Activated T-cell treated with anti-CD3 and anti-CD28 coated beads, Interleukin-2, amount 50 U/mL, for 72 hours (primary cell): ENCODE measurements at regions not wholly inside any gene's neighbourhood (a gene's known extent, or its start where the extent isn't known, plus 50 kb on each side); places are given as distances from the start of the nearest gene placed in this dataset.
A peak's percentile ranks its signal among the peaks of the same experiment; 100 is the strongest.

Experiments used
- ATAC-seq, 2 donors: fragments of 150-1000 bp; cut with Tn5 transposase; replicated peaks in 1 of 2; 2 replicates each; pipeline ENCODE4 v1.10.0; 2021; ENCODE audit warnings: moderate library complexity in 2 of 2, mild to moderate bottlenecking in 1 of 2
- DNase-seq, 2 donors: peaks; one replicate each; pipeline ENCODE4 v3.0.0; 2021 to 2022; ENCODE audit warnings: mixed read lengths in 1 of 2
- H3K27ac Mint-ChIP-seq: one replicate; pipeline ENCODE4 v1.8.0; 2022; ENCODE audit warnings: mild to moderate bottlenecking, moderate library complexity, mixed read lengths
- H3K27me3 Mint-ChIP-seq: one replicate; pipeline ENCODE4 v1.8.0; 2022; ENCODE audit warnings: low read depth, mixed read lengths
- H3K36me3 Mint-ChIP-seq, 2 donors: one replicate each; pipeline ENCODE4 v1.8.0; 2022; ENCODE audit warnings: mixed read lengths in 2 of 2, mild to moderate bottlenecking in 1 of 2; ENCODE audit not compliant: insufficient read depth in 2 of 2
- H3K4me1 Mint-ChIP-seq: one replicate; pipeline ENCODE4 v1.8.0; 2022; ENCODE audit warnings: low read depth, mixed read lengths
- H3K4me3 Mint-ChIP-seq, 2 donors: one replicate each; pipeline ENCODE4 v1.8.0; 2022; ENCODE audit warnings: mild to moderate bottlenecking in 2 of 2, mixed read lengths in 2 of 2, moderate library complexity in 2 of 2
- H3K9me3 Mint-ChIP-seq, 2 donors: one replicate each; pipeline ENCODE4 v1.8.0; 2022; ENCODE audit warnings: mixed read lengths in 2 of 2

DNA sequence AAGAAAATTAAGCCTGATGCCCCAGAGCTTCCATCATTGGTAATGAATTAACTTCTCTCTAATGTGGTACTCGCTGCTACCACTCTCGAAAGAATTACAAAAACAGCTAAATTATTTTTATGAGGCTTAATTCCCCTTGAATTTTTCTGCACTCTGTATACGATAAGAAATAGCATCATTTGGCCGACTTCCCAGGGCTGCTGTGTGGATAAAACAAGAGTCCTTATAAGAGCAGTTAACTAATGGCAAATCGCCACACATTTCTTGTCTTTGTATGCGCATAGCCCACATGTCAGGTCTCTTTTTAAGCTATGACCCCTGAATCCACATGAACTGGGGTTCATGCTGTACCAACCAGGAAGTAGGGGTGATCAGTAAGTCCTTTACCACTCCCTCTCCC lies 668.4 kb downstream of the TMEM182 start:
- peaks cover 5 to 9% of the 10 kb centered on the region in 2 donors for H3K9me3 Mint-ChIP-seq
- no peak for ATAC-seq
- H3K4me1 Mint-ChIP-seq: no peaks in the 10 kb centered on the region
- H3K27ac Mint-ChIP-seq: no peak overlapping the region
- no peak for DNase-seq
- H3K27me3 Mint-ChIP-seq: no peaks in the 10 kb centered on the region
- H3K4me3 Mint-ChIP-seq: no peak overlapping the region
- peaks cover 0 to 1% of the 10 kb centered on the region in 2 donors for H3K36me3 Mint-ChIP-seq

DNA sequence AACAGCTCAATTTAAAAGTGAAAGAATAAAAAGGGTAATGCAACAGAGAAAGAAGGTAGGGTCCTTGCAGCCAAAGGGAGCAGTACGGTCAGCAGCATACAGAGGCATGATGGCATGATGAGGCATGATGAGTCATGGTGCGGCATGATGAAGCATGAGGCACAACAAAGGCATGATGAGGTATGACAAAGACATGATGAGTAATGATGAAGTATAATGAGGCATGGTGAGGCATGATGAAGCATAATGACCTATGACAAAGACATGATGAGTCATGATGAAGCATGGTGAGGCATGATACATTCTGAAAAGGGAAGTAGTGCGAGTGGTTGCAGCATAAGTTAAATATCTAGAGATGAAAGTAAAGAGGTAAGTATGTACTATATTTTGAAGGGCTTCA lies 673.2 kb downstream of the TMEM182 start:
- ATAC-seq (peak; percentile 78 to 87), DNase-seq (peak; percentile 1 to 9)
- peaks cover 10 to 15% of the 10 kb centered on the region in 2 donors for H3K9me3 Mint-ChIP-seq
- H3K4me1 Mint-ChIP-seq: no peaks in the 10 kb centered on the region
- H3K27me3 Mint-ChIP-seq: no peaks in the 10 kb centered on the region
- H3K27ac Mint-ChIP-seq: no peak overlapping the region
- H3K36me3 Mint-ChIP-seq: peaks cover 0 to 1% of the 10 kb centered on the region in 2 donors
- no peak overlapping the region for H3K4me3 Mint-ChIP-seq

DNA sequence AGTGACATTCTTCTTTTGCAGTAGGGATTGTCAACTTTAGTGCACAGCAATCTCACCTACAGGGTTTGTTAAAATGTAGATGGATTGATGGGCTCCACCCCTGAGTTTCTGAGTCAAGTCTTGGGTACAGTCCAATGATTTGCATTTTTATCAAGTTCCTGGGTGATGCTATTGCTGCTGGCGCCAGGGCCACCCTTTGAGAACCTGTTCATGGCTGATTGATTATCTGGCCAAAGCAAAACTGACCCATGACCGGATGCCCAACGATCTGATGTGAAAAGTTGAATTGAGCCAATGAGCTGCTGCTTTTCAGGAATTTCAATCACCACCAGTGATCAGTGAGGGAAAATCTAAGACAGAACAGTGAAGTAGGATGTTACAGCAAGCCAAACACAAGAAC lies 675.3 kb downstream of the TMEM182 start:
- Mint-ChIP-seq H3K27ac (no peak overlapping the region), H3K9me3 (peaks cover 10 to 11% of the 10 kb centered on the region in 2 donors), H3K27me3 (no peaks in the 10 kb centered on the region), H3K36me3 (peaks cover 0 to 1% of the 10 kb centered on the region in 2 donors), H3K4me1 (no peaks in the 10 kb centered on the region), H3K4me3 (no peak overlapping the region)
- DNase-seq (no peak), ATAC-seq (no peak)

DNA sequence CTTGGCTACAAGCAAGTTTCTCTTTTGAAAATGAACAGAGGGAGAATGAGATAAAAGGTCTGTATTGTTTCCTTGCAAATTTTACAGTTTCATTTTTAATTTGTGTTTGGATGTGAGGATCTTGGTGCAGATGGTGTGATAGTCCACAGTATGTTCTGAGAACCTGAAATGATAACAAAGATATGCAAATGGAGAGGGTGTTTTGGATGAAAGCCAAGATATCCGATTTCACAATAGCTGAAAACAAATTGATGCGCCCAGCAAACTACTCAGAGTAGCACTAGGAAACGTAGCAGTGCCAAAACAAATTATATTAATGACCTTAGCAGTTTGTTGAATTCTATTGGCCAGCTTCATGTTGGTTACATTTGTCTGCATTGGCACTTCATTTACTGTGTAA lies 683.5 kb downstream of the TMEM182 start:
- ATAC-seq (no peak), DNase-seq (no peak)
- Mint-ChIP-seq H3K36me3 (peaks cover 1 to 2% of the 10 kb centered on the region in 2 donors), H3K27ac (no peak overlapping the region), H3K4me3 (no peak overlapping the region), H3K4me1 (no peaks in the 10 kb centered on the region), H3K9me3 (peaks cover 4% of the 10 kb centered on the region in 2 donors), H3K27me3 (no peaks in the 10 kb centered on the region)

DNA sequence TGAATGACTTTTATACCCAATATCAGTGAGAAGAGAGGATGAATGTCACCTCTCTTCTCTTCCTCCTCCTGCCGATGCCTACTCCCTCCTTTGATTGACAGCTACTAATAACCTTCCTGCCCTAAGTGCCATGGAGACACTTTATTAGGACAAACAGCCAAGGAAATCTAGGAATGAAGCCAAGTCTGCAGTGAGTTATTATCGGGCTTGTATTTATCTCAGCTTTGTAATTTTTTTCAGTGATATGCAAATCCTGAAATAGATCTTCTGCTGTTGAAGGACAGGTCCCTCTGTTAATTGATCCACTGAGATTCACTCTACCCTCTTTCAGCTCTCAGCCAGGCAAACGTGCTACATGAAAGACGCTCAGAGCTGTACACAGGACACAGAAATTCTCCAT lies 686.7 kb downstream of the TMEM182 start:
- Mint-ChIP-seq H3K27me3 (no peaks in the 10 kb centered on the region), H3K4me1 (no peaks in the 10 kb centered on the region), H3K36me3 (no peaks in the 10 kb centered on the region), H3K27ac (no peak overlapping the region), H3K9me3 (peaks cover 2 to 4% of the 10 kb centered on the region in 2 donors), H3K4me3 (no peak overlapping the region)
- DNase-seq: no peak
- no peak for ATAC-seq

DNA sequence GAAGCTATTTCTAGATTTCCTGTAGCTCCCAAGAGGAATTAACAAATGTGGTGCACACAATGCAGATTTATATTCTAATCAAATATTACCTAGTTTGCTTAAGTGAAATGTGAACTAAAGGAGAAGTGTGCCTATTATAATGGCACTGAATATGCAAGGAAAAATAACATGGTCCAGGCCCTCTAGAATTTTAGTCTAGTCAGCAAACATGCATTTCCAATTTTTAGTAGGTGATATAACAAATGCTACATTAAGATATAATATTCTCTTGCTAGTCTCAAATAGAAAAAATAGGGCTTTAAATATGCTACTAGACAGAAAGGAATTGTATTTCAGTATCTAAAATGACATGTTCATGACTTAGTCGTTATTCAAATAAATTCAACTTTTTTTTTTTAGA lies 689.5 kb downstream of the TMEM182 start:
- no peaks in the 10 kb centered on the region for H3K27me3 Mint-ChIP-seq
- H3K4me1 Mint-ChIP-seq: no peaks in the 10 kb centered on the region
- ATAC-seq: no peak
- DNase-seq: no peak
- H3K36me3 Mint-ChIP-seq: no peaks in the 10 kb centered on the region
- H3K9me3 Mint-ChIP-seq: peaks cover 0 to 3% of the 10 kb centered on the region in 2 donors
- no peak overlapping the region for H3K4me3 Mint-ChIP-seq
- H3K27ac Mint-ChIP-seq: no peak overlapping the region

DNA sequence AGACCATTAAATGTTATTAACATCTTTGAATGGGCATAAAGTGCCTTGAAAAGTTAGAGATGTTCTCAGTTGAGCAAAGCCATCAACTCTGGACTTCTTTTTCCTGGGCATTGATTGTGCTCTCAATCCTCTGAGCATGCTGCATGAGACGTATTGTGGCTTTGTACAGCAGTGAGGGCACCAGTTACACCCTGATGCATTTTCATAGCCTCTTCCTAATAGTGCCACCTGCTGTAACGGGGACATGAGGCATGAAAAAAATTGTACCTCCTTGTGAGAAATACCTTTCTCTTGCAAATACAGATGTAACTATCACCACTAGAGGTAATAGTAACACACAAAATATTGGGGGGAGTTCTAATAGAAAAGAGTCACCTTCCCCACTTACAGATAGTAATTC lies 697.5 kb downstream of the TMEM182 start:
- H3K4me1 Mint-ChIP-seq: no peaks in the 10 kb centered on the region
- ATAC-seq: no peak

DNA sequence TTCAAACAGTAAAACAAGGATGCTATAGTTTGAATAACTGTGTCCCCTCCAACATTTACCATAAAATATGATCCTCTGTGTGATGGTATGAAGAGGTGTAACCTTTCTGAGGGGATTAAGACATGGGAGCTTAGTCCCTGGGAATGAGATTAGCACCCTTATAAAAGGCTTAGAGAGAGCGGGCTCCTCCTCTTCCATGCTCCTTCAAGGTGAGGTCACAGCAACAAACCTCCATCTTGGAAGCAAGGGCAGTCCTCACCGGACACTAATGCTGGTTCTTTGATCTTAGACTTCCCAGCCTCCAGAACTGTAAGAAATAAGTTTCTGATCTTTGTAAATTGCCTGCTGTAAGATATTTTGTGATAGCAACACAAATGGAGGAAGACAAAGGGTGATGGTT lies 700.3 kb downstream of the TMEM182 start:
- ATAC-seq (no peak), DNase-seq (no peak)
- no peaks in the 10 kb centered on the region for H3K4me1 Mint-ChIP-seq
- H3K4me3 Mint-ChIP-seq: no peak overlapping the region
- peaks cover 8 to 9% of the 10 kb centered on the region in 2 donors for H3K9me3 Mint-ChIP-seq
- peaks cover 0 to 3% of the 10 kb centered on the region in 2 donors for H3K36me3 Mint-ChIP-seq
- no peaks in the 10 kb centered on the region for H3K27me3 Mint-ChIP-seq
- no peak overlapping the region for H3K27ac Mint-ChIP-seq

More for the DNA sequence above, 697.5 kb downstream of the TMEM182 start:
- no peaks in the 10 kb centered on the region for H3K27me3 Mint-ChIP-seq
- H3K36me3 Mint-ChIP-seq: no peaks in the 10 kb centered on the region
- DNase-seq: no peak
- no peak overlapping the region for H3K4me3 Mint-ChIP-seq
- H3K9me3 Mint-ChIP-seq: peaks cover 0 to 5% of the 10 kb centered on the region in 2 donors
- H3K27ac Mint-ChIP-seq: no peak overlapping the region

DNA sequence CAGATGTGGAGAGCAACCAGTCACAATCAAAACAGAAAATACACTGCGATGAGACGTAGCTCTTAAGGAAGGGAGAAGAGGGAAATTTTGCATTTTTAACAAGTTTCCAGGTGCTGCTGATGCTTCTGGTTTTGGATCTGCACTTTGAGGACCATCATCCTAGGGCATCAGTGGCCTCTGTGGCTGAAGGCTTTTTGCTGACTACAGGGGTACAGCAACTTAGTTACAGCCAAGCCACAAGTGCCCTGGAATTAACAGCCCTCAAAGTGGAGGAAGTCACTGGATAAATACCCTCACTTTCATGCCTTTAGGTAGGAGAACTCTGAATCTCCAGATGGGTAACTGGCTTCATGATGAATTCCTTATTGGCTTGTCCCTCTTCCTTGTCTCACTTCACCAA lies 700.9 kb downstream of the TMEM182 start:
- no peak for DNase-seq
- Mint-ChIP-seq H3K36me3 (peaks cover 0 to 3% of the 10 kb centered on the region in 2 donors), H3K27ac (no peak overlapping the region), H3K4me3 (no peak overlapping the region), H3K27me3 (no peaks in the 10 kb centered on the region), H3K9me3 (peaks cover 8 to 9% of the 10 kb centered on the region in 2 donors), H3K4me1 (no peaks in the 10 kb centered on the region)
- no peak for ATAC-seq

DNA sequence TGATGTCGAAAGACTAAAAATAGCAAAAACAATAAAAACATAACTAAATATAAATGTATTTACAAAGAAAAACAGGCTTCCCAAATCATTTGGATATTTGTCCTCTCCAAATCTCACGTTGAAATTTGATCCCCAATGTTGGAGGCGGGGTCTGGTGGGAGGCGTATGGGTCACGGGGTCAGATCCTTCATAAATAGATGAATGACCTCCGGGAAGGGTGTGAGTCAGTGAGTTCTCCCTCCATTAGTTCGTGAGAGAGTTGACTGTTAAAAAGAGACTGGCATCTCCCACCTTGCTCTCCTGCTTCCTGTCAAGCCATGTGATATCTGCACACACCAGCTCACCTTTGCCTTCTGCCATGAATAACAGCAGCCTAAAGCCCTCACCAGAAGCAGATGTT lies 703.0 kb downstream of the TMEM182 start:
- H3K36me3 Mint-ChIP-seq: peaks cover 0 to 3% of the 10 kb centered on the region in 2 donors
- H3K9me3 Mint-ChIP-seq: peaks cover 8 to 11% of the 10 kb centered on the region in 2 donors
- ATAC-seq: no peak
- no peaks in the 10 kb centered on the region for H3K27me3 Mint-ChIP-seq
- no peaks in the 10 kb centered on the region for H3K4me1 Mint-ChIP-seq
- no peak overlapping the region for H3K4me3 Mint-ChIP-seq
- no peak overlapping the region for H3K27ac Mint-ChIP-seq
- no peak for DNase-seq

DNA sequence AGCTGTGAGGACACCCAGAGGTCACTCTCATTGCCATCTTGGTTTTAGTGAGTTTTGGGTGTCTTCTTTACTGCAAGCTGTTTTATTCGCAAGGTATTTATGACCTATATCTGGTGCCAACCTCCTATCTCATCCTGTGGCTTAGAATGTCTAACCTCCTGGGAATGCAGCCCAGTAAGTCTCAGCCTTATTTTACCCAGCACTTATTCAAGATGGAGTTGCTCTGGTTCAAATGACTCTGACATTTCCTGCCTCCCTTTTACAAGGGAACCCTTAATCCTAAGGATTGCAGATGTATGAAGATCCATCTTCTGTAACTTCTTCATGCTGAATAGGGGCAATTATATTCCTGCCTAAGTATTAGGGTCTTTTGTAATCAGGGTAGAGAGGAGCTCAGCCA lies 708.0 kb downstream of the TMEM182 start:
- DNase-seq: no peak
- no peak overlapping the region for H3K27ac Mint-ChIP-seq

DNA sequence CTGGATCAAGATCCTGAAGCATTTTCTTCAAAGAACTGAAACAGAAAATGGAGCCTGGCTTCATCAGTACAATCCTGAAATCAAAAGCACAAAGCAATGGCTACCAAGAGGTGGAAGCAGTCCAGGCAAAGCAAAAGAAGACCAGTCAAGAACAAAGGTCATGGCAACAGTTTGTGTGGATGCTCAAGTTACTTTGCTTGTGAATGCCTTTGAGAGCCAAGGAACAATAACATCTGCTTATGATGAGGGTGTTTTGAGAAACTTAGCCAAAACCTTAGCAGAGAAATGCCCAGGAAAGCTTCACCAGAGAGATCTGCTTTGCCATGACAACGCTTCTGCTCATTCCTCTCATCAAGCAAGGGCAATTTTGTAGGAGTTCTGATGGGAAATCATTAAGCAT lies 723.1 kb downstream of the TMEM182 start:
- DNase-seq (no peak), ATAC-seq (no peak)
- Mint-ChIP-seq H3K9me3 (peaks cover 0 to 6% of the 10 kb centered on the region in 2 donors), H3K4me3 (no peak overlapping the region), H3K27me3 (no peaks in the 10 kb centered on the region), H3K36me3 (no peaks in the 10 kb centered on the region), H3K4me1 (no peaks in the 10 kb centered on the region), H3K27ac (no peak overlapping the region)

More for the DNA sequence above, 708.0 kb downstream of the TMEM182 start:
- H3K4me1 Mint-ChIP-seq: no peaks in the 10 kb centered on the region
- H3K36me3 Mint-ChIP-seq: peaks cover 0 to 3% of the 10 kb centered on the region in 2 donors
- H3K4me3 Mint-ChIP-seq: no peak overlapping the region
- no peak for ATAC-seq
- peaks cover 10 to 21% of the 10 kb centered on the region in 2 donors for H3K9me3 Mint-ChIP-seq
- H3K27me3 Mint-ChIP-seq: no peaks in the 10 kb centered on the region

DNA sequence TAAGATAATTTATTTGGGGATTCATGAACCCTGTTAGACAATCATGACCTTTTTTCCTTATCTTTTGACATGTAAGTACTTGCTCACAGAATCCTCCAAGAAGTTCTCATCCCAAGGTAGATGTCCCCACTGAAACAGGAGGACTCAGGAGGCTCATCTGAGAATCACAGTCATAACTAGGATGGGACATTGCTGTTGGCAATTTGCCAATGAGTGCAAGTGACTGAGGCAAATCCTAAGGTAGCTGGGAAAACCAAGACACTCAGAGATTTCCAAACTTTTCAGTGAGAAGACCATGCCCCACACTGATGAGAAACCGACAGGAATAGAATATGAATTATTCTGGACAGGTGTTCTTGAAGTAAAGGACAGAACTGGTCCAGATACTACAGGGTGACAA lies 735.0 kb downstream of the TMEM182 start:
- ATAC-seq: no peak
- DNase-seq: no peak
- Mint-ChIP-seq H3K4me1 (no peaks in the 10 kb centered on the region), H3K27ac (no peak overlapping the region), H3K4me3 (no peak overlapping the region), H3K36me3 (peaks cover 0 to 3% of the 10 kb centered on the region in 2 donors), H3K27me3 (no peaks in the 10 kb centered on the region), H3K9me3 (peaks cover 7 to 8% of the 10 kb centered on the region in 2 donors)

DNA sequence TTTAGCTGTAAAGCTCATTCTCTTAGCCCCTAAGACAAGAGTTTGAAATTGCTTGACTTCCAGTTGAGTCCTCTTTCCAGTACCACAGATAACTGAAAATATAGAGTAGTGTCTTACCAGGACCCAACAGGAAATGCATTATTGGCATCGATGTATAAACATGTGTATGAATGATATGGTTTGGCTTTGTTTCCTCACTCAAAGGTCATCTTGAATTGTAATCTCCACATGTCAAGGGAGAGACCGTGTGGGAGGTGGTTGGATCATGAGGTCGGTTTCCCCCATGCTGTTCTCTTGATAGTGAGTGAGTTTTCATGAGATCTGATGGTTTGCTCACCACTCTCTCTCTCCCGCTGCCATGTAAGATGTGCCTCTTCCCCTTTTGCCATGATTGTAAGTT lies 745.0 kb downstream of the TMEM182 start:
- H3K9me3 Mint-ChIP-seq: peaks cover 6 to 14% of the 10 kb centered on the region in 2 donors
- DNase-seq (no peak), ATAC-seq (no peak)
- H3K27me3 Mint-ChIP-seq: no peaks in the 10 kb centered on the region
- H3K4me1 Mint-ChIP-seq: no peaks in the 10 kb centered on the region
- H3K36me3 Mint-ChIP-seq: peaks cover 0 to 2% of the 10 kb centered on the region in 2 donors
- H3K27ac Mint-ChIP-seq: no peak overlapping the region
- H3K4me3 Mint-ChIP-seq: no peak overlapping the region
